ENCODE measurements at regions not wholly inside any gene's neighbourhood (a gene's known extent, or its start where the extent isn't known, plus 50 kb on each side); places are given as distances from the start of the nearest gene placed in this dataset.
"Not testable (repeated sequence)": the region's sequence is repeated elsewhere in the genome, so short reads cannot be mapped to it uniquely, and the experiment has no call there.

- no peak for TF ChIP-seq CTCF (IDR thresholded peaks at IDR 0.05)
- DNase-seq = no peak
- WGBS, 2 donors = 72 to 84% methylated on average over 4 of the region's 4 CpGs
- Histone ChIP-seq H3K4me1 (no peaks in the 10 kb centered on the region), H3K27ac (no peak overlapping the region), H3K36me3 (no peaks in the 10 kb centered on the region), H3K4me3 (no peak overlapping the region), H3K27me3 (no peaks in the 10 kb centered on the region), H3K9me3 (no peaks in the 10 kb centered on the region)
- no peak for ATAC-seq
- intact Hi-C loops (cut with DNase I) = no loop called here
- no peak for FAIRE-seq
Measured at GRCh38 chr12:25681580-25681979, 128.5 kb upstream of the LMNTD1 start.

GRCh38 chr12:25682421-25682820, 129.3 kb upstream of the LMNTD1 start:
- no peak for TF ChIP-seq CTCF (IDR thresholded peaks at IDR 0.05)
- intact Hi-C loops (cut with DNase I) = no loop called here
- Histone ChIP-seq H3K36me3 (no peaks in the 10 kb centered on the region), H3K9me3 (no peaks in the 10 kb centered on the region), H3K4me3 (no peak overlapping the region), H3K4me1 (no peaks in the 10 kb centered on the region), H3K27ac (no peak overlapping the region), H3K27me3 (no peaks in the 10 kb centered on the region)
- DNase-seq (no peak), ATAC-seq (no peak), FAIRE-seq (no peak)
- WGBS, 2 donors = 96 to 100% methylated on average over 1 of the region's 1 CpG

- TF ChIP-seq CTCF (IDR thresholded peaks at IDR 0.05) = no peak
- H3K4me3 ChIP-seq = no peak overlapping the region
- WGBS, 2 donors = 51 to 62% methylated on average over 2 of the region's 2 CpGs
- FAIRE-seq (no peak), DNase-seq (no peak), ATAC-seq (no peak)
- no peaks in the 10 kb centered on the region for H3K4me1 ChIP-seq
- no peaks in the 10 kb centered on the region for H3K9me3 ChIP-seq
- H3K27ac ChIP-seq = no peak overlapping the region
- H3K27me3 ChIP-seq = no peaks in the 10 kb centered on the region
- intact Hi-C loops (cut with DNase I) = no loop called here
- no peaks in the 10 kb centered on the region for H3K36me3 ChIP-seq
Measured at GRCh38 chr12:25684070-25684469, 131.0 kb upstream of the LMNTD1 start.

GRCh38 chr12:25686351-25686750, 133.3 kb upstream of the LMNTD1 start:
- no peak overlapping the region for H3K27ac ChIP-seq
- WGBS, 2 donors = 93 to 98% methylated on average over 19 of the region's 19 CpGs
- intact Hi-C loops (cut with DNase I) = no loop called here
- H3K36me3 ChIP-seq = no peaks in the 10 kb centered on the region
- ATAC-seq = no peak
- no peaks in the 10 kb centered on the region for H3K27me3 ChIP-seq
- no peak overlapping the region for H3K4me3 ChIP-seq
- DNase-seq = peak in 1 of 6 donors; percentile 69
- no peak for FAIRE-seq
- TF ChIP-seq CTCF (IDR thresholded peaks at IDR 0.05) = no peak
- no peaks in the 10 kb centered on the region for H3K9me3 ChIP-seq
- H3K4me1 ChIP-seq = no peaks in the 10 kb centered on the region

GRCh38 chr12:25687226-25687625, 134.1 kb upstream of the LMNTD1 start:
- no peak for TF ChIP-seq CTCF (IDR thresholded peaks at IDR 0.05)
- ATAC-seq (no peak), DNase-seq (no peak), FAIRE-seq (no peak)
- 91 to 95% methylated on average over 6 of the region's 6 CpGs for WGBS, 2 donors
- H3K36me3 ChIP-seq = no peaks in the 10 kb centered on the region
- no peak overlapping the region for H3K4me3 ChIP-seq
- H3K27me3 ChIP-seq = no peaks in the 10 kb centered on the region
- H3K9me3 ChIP-seq = no peaks in the 10 kb centered on the region
- H3K4me1 ChIP-seq = no peaks in the 10 kb centered on the region
- intact Hi-C loops (cut with DNase I) = no loop called here
- H3K27ac ChIP-seq = no peak overlapping the region

- DNase-seq; intact Hi-C loops (cut with DNase I); H3K4me3 ChIP-seq; H3K9me3 ChIP-seq; H3K27me3 ChIP-seq; H3K27ac ChIP-seq; FAIRE-seq; ATAC-seq; H3K36me3 ChIP-seq; H3K4me1 ChIP-seq: not testable (repeated sequence)
- 88 to 89% methylated on average over 9 of the region's 9 CpGs for WGBS, 2 donors
Measured at GRCh38 chr12:25688851-25689250, 135.8 kb upstream of the LMNTD1 start.

Measured in pancreas (tissue), 10 donors.